ENCODE measurements at regions not wholly inside any gene's neighbourhood (a gene's known extent, or its start where the extent isn't known, plus 50 kb on each side); places are given as distances from the start of the nearest gene placed in this dataset.

GRCh38 chr15:31561156-31561555 is 234.5 kb downstream of the KLF13 start:
- DNase-seq (ENCODE audit: extremely low read depth, low read depth), result no peak
- no peak for TF ChIP-seq CTCF (IDR thresholded peaks at IDR 0.05; ENCODE audit: low read depth, low read length)

GRCh38 chr15:31563001-31563400 is 236.4 kb downstream of the KLF13 start:
- no peak for DNase-seq (ENCODE audit: extremely low read depth, low read depth)
- TF ChIP-seq CTCF (IDR thresholded peaks at IDR 0.05; ENCODE audit: low read depth, low read length), result no peak

- DNase-seq (ENCODE audit: extremely low read depth, low read depth), result no peak
- TF ChIP-seq CTCF (IDR thresholded peaks at IDR 0.05; ENCODE audit: low read depth, low read length), result no peak
Measured at GRCh38 chr15:31563421-31563820, 236.8 kb downstream of the KLF13 start.

GRCh38 chr15:31567861-31568260 is 241.2 kb downstream of the KLF13 start:
- no peak for TF ChIP-seq CTCF (IDR thresholded peaks at IDR 0.05; ENCODE audit: low read depth, low read length)
- DNase-seq (ENCODE audit: extremely low read depth, low read depth), result no peak

DNA sequence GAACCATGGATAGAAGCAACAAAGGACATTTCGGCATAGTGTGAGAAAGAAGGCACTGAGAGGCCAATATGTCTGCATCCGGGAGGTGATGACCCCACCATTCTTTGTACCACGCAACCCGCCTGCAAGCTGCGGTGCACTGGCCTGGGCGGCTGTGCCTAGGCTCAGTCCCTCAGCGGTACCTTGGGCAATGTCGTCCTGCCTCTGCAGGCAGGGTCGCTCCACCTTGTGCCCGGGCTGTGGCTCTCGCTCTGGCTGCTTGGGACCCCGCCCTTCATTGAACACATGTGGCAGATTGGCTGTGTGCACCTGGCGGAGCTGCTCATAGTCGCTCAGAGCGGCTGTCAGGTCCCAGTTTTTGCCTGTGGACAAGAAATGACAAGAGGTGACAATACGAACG is 243.2 kb downstream of the KLF13 start:
- no peak for TF ChIP-seq CTCF (IDR thresholded peaks at IDR 0.05; ENCODE audit: low read depth, low read length)
- no peak for DNase-seq (ENCODE audit: extremely low read depth, low read depth)

GRCh38 chr15:31570591-31570990 is 244.0 kb downstream of the KLF13 start:
- TF ChIP-seq CTCF (IDR thresholded peaks at IDR 0.05; ENCODE audit: low read depth, low read length), result no peak
- no peak for DNase-seq (ENCODE audit: extremely low read depth, low read depth)

DNA sequence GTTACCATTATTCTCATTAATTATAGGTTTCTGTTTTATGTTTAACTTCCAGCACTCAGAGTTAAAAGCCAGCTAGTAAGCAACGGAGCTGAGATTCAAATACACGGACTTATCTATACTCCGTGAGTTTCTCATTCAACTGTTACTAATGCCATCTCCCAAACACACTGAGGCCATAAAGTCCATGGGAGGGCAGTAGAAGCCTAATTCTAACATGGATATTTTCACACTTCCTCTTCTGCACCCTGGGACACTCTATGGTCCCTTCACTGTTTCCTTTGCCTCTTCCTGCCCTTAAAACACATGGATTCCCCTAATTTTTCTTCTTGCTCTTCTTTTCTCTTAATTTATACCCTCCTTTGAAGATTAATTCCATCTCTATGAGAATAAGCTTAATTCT is 245.0 kb downstream of the KLF13 start:
- DNase-seq (ENCODE audit: extremely low read depth, low read depth), result no peak
- TF ChIP-seq CTCF (IDR thresholded peaks at IDR 0.05; ENCODE audit: low read depth, low read length), result peak; percentile 38

All from AG09319 (cell line).